ENCODE measurements at regions not wholly inside any gene's neighbourhood (a gene's known extent, or its start where the extent isn't known, plus 50 kb on each side); places are given as distances from the start of the nearest gene placed in this dataset.

DNA sequence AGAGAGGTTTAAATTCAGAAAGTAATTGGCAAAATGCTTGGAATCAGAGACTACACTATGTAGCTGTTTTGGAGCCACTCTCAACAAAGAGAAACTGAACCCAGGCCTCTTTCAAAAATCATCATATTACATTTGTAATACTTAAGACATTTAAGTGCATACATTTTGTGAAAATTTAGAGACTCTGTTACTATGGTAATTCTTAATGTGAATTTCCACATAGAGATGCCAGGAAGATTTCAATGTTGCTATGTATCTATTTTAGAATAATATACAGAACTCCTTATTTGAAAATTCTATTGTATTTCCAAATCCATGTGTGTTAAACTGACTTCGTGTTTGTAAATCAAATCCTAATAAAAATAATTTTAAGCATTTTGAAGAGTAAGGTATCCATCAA is 1260.9 kb upstream of the C9orf72 start:
- DNase-seq (ENCODE audit: low spot score): no peak

DNA sequence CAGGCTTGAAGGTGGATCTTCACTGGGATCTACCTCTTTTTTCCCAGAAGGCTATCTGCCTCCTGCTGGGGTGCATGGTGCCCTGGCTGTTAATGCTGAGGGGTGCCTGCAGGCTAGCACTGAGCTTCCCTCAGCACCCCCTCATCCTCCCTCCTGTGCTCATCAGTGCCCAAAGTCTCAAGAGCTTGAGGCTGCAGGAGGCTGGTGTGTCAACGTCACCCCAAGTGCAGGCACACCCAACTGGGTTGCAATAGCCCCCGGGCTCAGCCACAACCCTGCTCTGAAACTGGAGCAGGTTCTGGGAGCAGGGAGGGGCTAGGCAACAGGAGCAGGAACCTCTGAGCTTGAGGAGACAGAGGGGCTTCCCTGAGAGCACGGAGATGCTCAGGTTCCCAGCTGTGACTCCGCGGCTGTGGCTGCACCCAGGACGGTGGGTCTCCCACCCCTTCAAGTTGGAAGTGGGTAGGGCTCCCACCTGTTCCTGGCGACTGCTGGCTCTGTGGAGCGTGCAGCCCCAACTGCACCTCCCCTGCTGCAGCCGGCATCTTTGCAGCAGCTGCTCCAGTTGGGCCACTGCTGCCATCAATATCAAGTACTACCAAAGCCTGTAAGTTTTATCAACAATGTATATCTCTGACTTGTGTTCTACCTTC is 1266.6 kb upstream of the C9orf72 start:
- DNase-seq (ENCODE audit: low spot score): no peak

DNA sequence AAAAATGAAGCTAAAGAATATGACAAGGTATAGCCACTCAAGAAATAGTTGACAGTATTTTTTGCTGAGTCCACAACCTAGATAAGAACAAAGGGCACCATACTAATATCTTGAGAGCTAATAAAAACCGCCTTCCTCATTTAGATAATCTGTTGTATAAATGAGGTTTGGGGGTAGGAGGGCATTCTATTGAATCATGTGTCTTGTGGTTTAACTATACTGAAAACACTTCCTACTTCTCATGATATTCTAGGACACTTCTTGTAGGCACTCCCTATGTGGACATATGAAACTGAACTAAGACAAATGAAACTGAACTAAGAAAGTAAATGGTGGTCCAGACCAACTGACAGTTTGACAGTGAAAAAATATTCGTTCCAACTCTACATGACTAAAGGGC is 1268.5 kb upstream of the C9orf72 start:
- no peak for DNase-seq (ENCODE audit: low spot score)

DNA sequence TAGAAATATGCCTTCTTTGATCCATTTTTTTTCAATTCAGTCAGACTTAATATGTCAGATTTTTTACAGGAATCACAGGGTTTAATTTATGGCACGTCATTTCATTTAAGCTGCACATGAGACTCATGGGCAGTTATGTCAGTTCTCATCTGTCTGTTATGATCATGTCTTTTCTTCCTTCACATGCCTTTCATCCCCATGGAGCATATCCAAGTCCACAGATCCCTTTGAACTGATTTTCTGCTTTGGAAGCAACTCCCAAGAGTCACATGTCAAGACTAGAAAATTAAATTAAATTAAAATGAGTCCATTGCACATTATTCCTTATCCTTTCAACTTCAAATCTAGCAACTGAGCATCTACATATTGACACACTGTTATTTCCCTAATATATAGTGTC is 1274.0 kb upstream of the C9orf72 start:
- no peak for DNase-seq (ENCODE audit: low spot score)

DNA sequence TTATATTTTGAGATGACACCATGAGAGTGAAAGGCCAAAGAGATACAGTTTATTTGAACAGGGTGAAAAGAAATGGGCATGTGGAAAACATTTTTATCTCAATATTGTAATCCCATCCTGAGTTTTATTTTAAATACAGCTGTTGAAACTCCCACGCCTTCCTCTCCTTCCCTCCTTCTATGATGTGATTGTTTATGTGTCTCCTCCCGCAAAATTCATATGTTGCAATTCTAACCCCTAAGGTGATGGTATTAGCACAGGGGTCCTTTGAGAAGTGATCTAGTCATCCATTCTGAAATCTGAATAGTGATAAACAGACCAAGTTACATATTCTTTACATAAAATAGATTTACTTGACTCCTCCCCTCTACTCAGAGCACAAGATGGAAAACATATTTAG is 1275.4 kb upstream of the C9orf72 start:
- DNase-seq (ENCODE audit: low spot score): no peak

DNA sequence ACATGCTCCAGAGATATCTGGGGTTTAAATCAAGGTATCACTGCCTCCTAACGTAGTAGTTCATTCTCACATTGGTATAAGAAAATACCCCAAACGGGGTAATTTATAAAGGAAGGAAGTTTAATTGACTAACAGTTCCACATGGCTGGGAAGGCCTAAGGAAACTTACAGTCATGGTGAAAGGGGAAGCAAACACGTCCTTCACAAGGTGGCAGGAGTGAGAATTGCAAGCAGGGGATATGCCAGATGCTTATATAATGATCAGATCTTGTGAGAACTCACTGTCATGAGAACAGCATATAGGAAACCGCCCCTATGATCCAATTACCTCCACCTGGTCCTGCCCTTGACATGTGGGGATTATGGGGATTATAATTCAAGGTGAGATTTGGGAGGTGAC is 1280.2 kb upstream of the C9orf72 start:
- no peak for DNase-seq (ENCODE audit: low spot score)

DNA sequence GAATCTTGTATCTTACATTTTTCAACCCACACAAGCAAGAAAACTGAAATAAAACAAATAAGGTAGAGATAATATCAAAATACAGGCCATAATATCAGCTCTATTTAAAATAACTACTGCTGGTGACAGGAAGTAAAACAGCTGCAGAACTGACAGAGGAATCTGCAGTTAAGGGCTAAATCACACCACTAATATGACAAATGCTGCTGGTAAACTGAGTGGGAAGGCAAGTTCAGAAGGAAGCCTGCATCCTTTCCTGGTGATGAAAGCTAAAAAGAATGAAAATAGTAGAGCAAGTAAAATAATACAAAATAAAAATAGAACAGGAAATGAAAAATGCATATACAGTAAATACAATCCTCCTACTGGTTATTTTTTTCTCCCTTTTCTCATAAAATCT is 1293.7 kb upstream of the C9orf72 start:
- no peak for DNase-seq (ENCODE audit: low spot score)

DNA sequence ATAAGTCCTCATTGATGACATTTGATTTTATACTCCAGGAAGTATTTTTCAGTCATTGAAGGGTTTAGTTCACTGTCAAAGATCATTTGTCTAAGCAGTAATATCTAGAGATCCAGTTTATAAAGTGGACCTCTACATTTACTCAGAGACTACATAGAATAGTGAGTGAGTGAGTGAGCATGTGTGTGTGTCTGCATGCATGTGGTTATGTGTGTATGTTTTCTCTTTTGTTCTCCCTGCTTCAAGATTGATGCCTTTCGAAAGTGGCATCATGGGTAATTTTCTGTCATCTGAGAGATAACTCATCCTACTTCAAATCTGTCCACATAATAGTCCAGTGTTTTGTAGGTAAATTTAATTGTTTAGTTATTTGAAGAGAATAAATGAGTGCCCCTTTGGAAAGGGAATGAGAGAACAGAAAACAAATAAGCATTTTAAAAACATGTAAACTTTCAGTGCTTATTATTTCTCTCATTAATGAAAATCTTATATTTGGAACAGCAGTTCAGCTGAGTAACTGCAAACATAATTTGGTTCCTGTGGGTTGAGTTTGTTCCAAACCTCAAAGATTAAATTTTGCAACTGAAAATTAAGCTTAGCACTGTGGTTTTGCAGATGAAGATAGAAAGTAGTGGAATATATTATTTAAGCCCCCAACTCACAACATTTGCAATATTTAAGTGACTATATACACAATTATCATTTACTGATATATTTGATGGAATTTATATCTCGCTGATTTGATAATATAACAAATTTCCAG is 1295.1 kb upstream of the C9orf72 start:
- no peak for DNase-seq (ENCODE audit: low spot score)

DNA sequence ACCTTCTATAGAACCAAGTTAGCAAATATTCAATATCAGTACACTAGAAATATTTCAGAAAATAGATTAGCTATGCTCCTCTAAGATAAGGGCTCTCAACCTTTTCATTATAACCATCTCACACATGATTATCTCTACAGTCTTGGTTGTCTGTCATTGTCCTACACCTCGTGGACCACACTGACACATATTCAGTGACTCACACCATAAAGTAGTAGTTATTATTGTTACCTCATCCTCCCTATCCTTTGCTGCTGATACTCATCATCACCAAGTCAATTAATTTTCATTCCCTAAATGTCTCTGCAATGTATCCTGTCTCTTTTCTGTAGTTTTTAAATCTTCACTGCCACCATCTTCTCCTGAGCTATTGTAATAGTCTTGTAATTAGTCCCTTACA is 1309.2 kb upstream of the C9orf72 start:
- no peak for DNase-seq (ENCODE audit: low spot score)

DNA sequence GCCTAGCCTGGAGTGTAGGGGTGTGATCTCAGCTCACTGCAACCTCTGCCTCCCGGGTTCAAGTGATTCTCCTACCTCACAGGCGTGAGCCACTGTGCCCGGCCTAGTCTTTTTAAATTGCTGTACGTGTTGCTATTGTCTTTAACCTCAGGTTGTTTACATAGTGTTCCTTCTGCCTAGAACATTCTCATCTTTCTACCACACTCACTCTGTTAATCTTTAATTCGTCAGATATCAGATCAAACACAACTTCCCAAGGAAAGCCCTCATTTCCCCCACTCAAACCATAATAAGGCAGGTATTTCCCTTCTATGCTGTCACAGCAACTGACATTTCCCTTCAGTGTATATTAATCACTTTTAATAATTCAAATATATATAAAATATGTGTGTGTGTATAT is 1310.0 kb upstream of the C9orf72 start:
- no peak for DNase-seq (ENCODE audit: low spot score)

DNA sequence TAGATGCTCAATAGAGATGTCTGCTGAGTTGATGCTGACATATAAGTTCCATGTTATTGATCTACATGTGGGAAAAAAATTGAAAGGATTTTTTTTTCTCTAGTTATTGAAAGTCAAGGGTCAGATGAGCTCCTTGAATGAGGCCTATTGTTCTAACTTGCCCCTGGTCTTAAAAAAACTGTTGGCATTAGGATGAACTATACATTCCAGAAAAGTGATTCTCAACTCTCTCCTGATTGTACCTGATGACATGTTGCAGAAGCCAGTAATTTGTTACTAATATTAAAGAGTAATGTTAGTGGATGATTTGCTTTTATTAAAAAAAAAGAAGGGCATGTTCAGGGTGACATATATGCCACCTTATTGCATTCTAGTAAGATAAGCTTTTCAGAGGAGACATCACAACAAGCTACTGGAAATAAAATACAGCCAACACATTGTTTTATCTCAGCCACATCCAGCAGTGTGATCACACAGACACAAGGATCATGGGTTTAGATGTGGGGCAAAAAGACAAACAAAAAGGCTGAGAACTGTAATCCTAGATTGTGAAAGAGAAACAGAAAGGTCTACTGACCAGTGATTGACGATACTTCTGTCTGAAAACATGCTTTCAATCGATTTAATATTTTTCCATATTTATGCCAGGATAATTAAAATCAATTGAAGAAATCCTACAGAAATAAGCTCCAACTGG is 1314.1 kb upstream of the C9orf72 start:
- no peak for DNase-seq (ENCODE audit: low spot score)

DNA sequence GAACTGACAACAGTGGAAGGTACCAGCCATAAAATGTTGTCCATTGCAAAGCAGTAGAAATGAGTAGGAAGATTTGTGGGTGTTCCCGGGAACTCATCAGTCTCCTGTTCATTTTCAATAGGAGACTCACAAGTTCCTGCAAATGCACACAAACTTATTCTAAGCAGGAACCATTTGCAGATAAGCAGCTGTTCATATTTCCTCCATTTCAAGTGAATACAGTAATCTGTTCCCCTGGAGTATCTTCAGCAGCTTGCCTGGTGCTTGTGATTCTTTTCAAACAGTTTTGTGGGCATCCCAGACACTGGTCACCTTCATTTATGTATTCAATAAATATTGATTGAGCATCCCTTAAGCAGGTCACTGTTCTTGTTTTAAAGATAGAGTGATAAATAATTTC is 1315.5 kb upstream of the C9orf72 start:
- DNase-seq (ENCODE audit: low spot score): no peak

DNA sequence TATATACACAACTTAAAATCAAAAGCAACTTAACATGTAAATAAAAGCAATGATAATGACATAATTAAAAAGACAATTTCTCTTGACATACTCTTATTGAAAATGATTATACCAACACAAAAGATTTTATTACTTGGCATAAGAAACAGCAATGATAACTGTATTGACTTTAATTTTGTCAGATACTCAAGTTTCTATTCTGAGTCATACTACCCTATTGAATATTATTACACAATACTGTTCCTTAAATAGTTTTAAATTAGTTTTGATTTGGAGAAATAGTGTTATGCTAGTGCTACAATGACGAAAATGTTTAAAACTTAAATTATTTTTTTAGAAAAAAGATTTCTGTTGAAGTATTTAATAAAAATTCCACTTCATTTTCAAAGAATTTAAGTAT is 1319.3 kb upstream of the C9orf72 start:
- no peak for DNase-seq (ENCODE audit: low spot score)

DNA sequence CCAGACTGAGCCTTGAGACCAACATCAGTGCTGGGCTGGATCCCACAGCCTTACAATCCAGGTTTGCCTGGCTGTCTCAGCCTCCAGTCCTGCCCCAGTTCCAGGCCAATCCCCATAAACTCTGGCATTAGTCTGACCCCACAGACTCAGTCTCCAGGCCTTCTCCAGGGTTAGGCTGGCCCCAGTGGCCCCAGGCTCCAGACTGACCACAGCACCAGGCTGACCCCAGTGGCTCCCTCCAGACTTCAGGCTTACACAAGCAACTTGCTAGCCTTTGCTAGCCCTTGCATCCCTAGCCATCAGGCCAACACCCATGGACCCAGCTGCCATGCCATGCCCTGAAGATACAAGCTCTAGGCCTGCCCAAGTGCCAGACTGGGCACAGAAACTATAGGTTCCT is 1326.0 kb upstream of the C9orf72 start:
- DNase-seq (ENCODE audit: low spot score): no peak

DNA sequence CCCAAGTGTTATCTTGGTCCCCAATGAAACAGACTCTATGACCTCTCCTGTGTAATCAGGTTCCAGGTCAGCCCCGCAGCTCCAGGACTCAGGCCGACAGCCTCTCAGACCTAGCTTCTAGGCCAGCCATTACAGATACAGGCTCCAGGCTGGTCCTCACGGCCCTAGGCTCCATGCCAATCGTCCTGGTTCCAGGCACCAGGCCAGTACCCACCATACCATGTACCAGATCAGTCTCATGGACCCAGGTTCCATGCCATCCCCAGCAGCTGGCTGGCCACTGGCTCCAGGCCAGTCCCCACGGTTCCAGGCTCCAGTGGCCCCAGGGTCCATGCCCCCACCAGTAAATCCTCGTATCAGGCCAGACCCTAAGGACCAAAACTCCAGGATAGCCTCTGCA is 1326.6 kb upstream of the C9orf72 start:
- no peak for DNase-seq (ENCODE audit: low spot score)

DNA sequence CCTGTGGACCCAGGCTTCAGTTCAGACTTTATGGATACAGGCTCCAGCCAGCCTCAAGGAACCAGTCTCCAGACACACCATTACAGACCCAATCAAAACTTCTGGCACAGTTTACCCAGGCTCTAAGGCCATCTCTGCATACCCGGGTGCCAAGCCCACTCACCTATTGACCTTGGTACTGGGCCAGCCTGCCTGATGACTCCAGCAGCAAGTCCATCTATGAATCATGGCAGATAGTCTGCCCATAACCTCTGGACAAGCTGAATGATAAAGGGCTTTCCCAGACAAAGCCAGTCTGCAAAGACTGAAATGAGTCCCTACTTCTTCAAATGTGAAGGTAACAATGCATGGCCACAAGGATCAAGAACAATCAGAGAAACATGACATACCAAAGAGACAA is 1327.1 kb upstream of the C9orf72 start:
- no peak for DNase-seq (ENCODE audit: low spot score)

DNA sequence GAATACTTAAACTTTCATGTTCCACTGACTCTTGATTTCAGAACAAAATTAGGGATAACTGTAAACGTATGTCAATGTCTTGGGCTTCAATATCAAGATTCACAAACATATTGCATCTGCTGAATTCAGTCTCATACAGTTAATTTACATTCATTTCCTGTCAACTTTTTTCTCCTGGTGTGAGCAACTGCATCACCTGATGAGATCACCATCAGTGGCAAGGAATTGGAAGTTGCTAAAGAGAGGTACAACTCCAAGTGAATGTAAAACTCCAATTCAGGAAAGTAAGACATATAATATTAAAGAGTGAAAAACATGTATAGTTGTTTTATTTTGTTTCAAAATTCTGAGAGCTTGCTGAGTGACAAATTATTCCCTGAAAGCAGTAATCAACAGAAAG is 1336.2 kb upstream of the C9orf72 start:
- no peak for DNase-seq (ENCODE audit: low spot score)

DNA sequence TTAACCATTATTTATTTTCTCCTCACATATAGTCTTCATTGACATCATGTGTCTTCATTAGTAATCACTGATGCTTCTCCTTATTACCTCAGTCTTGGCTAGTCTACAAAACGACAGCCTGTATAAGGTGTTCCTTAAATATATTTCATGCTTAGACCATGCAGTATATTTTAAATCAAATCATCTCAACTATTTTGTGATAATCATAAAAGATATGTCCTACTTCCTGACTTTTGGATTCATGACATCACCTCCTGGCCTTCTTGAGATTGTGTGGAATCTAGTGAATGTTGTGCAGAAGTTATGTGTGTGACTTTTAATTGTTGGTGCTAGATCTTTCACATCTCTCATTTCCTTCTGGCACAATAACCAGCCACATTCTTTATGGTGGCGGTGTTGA is 1339.3 kb upstream of the C9orf72 start:
- no peak for DNase-seq (ENCODE audit: low spot score)

DNA sequence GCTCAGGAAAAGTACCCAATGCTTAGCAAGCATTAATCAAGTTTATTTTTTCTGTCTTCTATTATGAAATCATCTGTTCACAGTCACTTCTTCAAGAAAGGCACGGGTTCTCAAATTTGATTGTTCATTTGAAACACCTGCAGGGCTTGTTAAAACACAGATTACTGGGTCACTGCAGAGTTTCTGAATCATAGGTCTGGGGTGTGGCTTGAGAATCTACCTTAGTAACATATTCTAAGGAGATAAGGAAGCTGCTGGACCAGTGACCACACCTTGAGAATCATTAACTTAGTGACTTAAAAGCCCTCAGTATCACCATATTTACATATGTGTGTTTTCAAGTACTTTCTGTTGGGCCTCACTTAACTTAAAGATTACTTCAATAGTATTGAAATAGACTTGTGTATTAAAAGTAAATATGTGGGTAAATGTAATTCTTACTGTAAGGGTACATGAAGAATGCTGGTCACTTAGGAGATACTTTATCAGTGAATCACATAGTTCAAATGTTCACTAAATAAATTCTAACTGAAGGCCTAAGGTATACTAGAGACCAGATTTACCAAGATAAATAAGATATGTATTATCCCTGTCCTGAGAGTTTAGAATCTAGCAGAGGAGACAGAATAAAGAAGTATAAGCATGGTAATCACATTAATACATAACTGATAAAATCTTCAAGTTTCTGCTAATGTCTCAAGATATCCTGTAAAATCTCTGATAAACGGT is 1342.1 kb upstream of the C9orf72 start:
- DNase-seq (ENCODE audit: low spot score): no peak

DNA sequence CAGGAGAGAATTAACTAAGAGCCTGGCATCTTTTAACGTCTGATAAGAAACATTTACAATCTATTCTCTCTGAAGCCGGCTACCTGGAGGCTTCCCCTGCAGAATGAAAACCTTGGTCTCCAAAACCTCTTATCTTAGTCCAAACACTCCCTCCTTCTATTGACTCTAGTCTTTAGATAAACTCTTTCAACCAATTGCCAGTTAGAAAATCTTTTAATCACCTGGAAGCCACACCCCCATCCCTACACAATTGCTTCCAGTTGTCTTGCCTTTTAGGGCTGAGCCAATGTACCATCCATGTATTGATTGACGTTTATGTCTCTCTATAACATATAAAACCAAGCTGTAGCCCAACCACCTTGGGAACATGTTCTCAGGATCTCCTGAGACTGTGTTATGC is 1343.1 kb upstream of the C9orf72 start:
- DNase-seq (ENCODE audit: low spot score): no peak

DNA sequence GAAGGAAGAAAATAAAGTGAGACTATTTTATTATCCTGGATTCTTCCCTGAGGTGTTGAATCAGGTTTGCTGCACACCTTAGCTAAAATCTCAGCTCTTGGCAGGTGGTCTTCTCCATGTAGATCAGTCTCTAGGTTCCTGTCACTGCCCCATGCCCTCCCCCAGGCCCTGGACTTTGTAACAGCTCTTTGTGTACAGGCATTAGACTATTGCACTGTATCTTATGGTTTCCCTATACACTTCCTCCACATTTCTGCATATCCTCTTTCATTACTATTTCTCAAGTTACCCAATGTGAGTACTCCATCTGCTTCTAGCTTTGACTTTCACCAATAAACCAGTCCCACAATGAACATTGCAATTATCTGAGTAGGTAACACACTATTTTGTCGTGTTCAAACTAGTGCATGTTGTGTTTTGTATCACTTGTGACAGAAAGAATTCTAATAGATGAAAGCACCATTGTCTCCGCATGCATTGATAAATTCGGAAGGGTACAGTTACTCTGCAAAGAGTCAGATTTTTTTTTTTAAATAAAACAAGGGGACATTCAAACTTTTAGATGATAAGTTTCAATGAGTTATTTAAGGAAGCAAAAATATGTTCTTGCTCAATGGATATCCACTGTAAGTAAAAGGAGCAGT is 1348.7 kb upstream of the C9orf72 start:
- DNase-seq (ENCODE audit: low spot score): no peak

DNA sequence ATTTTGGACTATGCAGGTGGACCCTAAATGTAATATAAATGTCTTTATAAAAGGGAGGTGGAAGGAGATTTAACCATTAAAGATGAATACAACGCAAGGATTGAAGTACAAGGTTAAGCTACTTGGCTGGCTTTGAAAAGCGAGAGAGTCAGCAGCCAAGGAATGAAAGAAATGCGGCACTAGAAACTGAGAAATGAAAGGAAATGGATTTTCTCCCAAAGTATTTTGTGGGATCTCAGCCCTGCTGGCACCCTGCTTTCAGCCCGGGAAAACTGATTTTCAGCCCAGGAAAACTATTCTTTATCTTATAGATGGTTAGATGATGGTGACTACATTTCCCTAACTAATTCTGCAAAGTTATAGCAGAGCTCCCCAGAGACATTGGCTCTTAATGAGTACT is 1349.6 kb upstream of the C9orf72 start:
- no peak for DNase-seq (ENCODE audit: low spot score)
